ENCODE measurements at regions not wholly inside any gene's neighbourhood (a gene's known extent, or its start where the extent isn't known, plus 50 kb on each side); places are given as distances from the start of the nearest gene placed in this dataset.

DNA sequence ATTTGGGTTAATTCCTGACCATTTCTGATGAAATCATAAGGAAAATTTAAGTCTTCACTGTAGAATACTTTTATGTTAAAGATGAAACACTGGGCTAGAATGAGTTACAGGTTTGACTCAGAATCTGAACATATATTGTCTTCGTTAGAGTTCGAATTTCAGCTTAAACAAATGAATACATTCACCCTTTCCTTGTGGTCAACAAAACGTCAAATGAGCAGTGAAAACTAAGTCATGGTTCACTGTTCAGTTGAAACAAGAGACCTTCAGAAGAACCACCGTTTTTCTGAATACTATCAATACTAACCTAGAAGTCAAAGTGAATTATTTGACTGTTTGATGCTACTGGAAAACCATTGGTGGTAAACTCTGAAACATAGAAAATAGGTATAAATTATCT is 235.2 kb upstream of the ZWINT start:
- no peak for ATAC-seq
- no peak for TF ChIP-seq CTCF (IDR thresholded peaks at IDR 0.05)
- no peak for DNase-seq
- Mint-ChIP-seq H3K27ac (no peak overlapping the region), H3K36me3 (ENCODE audit: low read depth) (no peaks in the 10 kb centered on the region), H3K4me3 (no peak overlapping the region), H3K9me3 (peaks cover 8% of the 10 kb centered on the region), H3K27me3 (no peaks in the 10 kb centered on the region), H3K4me1 (ENCODE audit: low read depth) (no peaks in the 10 kb centered on the region)
- ChIA-PET POLR2A (no interaction called here), CTCF (no interaction called here)
- intact Hi-C loops (cut with micrococcal nuclease), result no loop called here

GRCh38 chr10:56593120-56593519 is 232.1 kb upstream of the ZWINT start:
- Mint-ChIP-seq H3K27me3 (no peaks in the 10 kb centered on the region), H3K9me3 (peaks cover 10% of the 10 kb centered on the region), H3K27ac (no peak overlapping the region), H3K36me3 (ENCODE audit: low read depth) (no peaks in the 10 kb centered on the region), H3K4me1 (ENCODE audit: low read depth) (no peaks in the 10 kb centered on the region), H3K4me3 (no peak overlapping the region)
- no peak for TF ChIP-seq CTCF (IDR thresholded peaks at IDR 0.05)
- ATAC-seq, result no peak
- no peak for DNase-seq
- POLR2A ChIA-PET, result no interaction called here
- intact Hi-C loops (cut with micrococcal nuclease), result no loop called here
- CTCF ChIA-PET, result no interaction called here

DNA sequence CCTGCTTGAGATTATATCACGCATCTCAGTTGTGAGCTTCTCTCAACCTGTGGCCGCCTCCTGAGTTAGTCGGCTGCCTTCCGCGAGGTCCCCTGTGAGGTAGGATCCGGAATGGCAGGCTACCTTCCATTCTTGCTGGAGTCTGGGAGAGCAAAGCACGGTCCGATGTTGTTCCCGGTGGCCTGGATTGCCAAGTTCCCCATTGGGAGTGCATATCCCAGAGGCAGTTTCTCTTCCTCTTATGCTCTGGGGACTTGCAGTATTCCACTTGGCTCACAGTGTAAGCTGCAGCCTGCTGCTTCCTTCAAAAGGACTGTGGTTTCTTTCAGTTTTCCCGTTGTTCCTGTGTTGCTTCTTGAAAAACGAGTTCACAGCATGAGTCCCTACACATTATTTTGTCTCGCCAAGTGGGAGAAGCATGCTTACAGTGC is 225.4 kb upstream of the ZWINT start:
- Mint-ChIP-seq H3K27me3 (no peaks in the 10 kb centered on the region), H3K27ac (no peak overlapping the region), H3K4me1 (ENCODE audit: low read depth) (no peaks in the 10 kb centered on the region), H3K9me3 (peaks cover 2% of the 10 kb centered on the region), H3K4me3 (no peak overlapping the region), H3K36me3 (ENCODE audit: low read depth) (no peaks in the 10 kb centered on the region)
- CTCF ChIA-PET, result no interaction called here
- intact Hi-C loops (cut with micrococcal nuclease), result no loop called here
- no peak for DNase-seq
- no peak for ATAC-seq
- TF ChIP-seq CTCF (IDR thresholded peaks at IDR 0.05), result no peak
- POLR2A ChIA-PET, result no interaction called here

- ATAC-seq (no peak), DNase-seq (no peak)
- intact Hi-C loops (cut with micrococcal nuclease), result no loop called here
- ChIA-PET POLR2A (no interaction called here), CTCF (no interaction called here)
- no peaks in the 10 kb centered on the region for H3K27me3 Mint-ChIP-seq
- peaks cover 2% of the 10 kb centered on the region for H3K9me3 Mint-ChIP-seq
- H3K4me3 Mint-ChIP-seq, result no peak overlapping the region
- no peak for TF ChIP-seq CTCF (IDR thresholded peaks at IDR 0.05)
- H3K4me1 Mint-ChIP-seq (ENCODE audit: low read depth), result no peaks in the 10 kb centered on the region
- no peaks in the 10 kb centered on the region for H3K36me3 Mint-ChIP-seq (ENCODE audit: low read depth)
- H3K27ac Mint-ChIP-seq, result no peak overlapping the region
Measured at GRCh38 chr10:56585447-56586171, 224.6 kb upstream of the ZWINT start.

GRCh38 chr10:56583316-56583715 is 222.3 kb upstream of the ZWINT start:
- CTCF ChIA-PET, result no interaction called here
- DNase-seq (no peak), ATAC-seq (no peak)
- no peaks in the 10 kb centered on the region for H3K36me3 Mint-ChIP-seq (ENCODE audit: low read depth)
- H3K4me3 Mint-ChIP-seq, result no peak overlapping the region
- H3K4me1 Mint-ChIP-seq (ENCODE audit: low read depth), result no peaks in the 10 kb centered on the region
- no peaks in the 10 kb centered on the region for H3K9me3 Mint-ChIP-seq
- no peak for TF ChIP-seq CTCF (IDR thresholded peaks at IDR 0.05)
- intact Hi-C loops (cut with micrococcal nuclease), result no loop called here
- POLR2A ChIA-PET, result no interaction called here
- H3K27ac Mint-ChIP-seq, result no peak overlapping the region
- no peaks in the 10 kb centered on the region for H3K27me3 Mint-ChIP-seq

Data from activated CD8-positive, alpha-beta T cell treated with anti-CD3 and anti-CD28 coated beads for 36 hours (primary cell).